IPS-20b (cell line): ENCODE measurements at regions not wholly inside any gene's neighbourhood (a gene's known extent, or its start where the extent isn't known, plus 50 kb on each side); places are given as distances from the start of the nearest gene placed in this dataset.

Source experiments
- H3K27ac ChIP-seq: one replicate; pipeline ENCODE4 v1.5.1; 2013; ENCODE audit warnings: low read length
- H3K27me3 ChIP-seq: 2 replicates; pipeline ENCODE4 v1.6.1; 2013; ENCODE audit warnings: mild to moderate bottlenecking, low read length, inconsistent platforms; ENCODE audit not compliant: insufficient read depth
- H3K36me3 ChIP-seq: 2 replicates; pipeline ENCODE4 v1.6.1; 2013; ENCODE audit warnings: low read depth, mild to moderate bottlenecking, inconsistent platforms, low read length, moderate library complexity; ENCODE audit not compliant: insufficient read depth
- H3K4me1 ChIP-seq: 2 replicates; pipeline ENCODE4 v1.6.1; 2013; ENCODE audit warnings: mild to moderate bottlenecking, control low read depth, inconsistent platforms, low read length, moderate library complexity; ENCODE audit not compliant: insufficient read depth
- H3K4me3 ChIP-seq: 2 replicates; pipeline ENCODE4 v1.5.1; 2013; ENCODE audit warnings: mild to moderate bottlenecking, low read length, inconsistent platforms
- H3K9ac ChIP-seq: 2 replicates; pipeline ENCODE4 v1.6.1; 2013; ENCODE audit warnings: low read depth, mild to moderate bottlenecking, inconsistent platforms, low read length, moderate library complexity
- H3K9me3 ChIP-seq: 2 replicates; pipeline ENCODE4 v1.6.1; 2013; ENCODE audit warnings: mild to moderate bottlenecking, low read depth, low read length, inconsistent platforms; ENCODE audit not compliant: insufficient read depth

DNA sequence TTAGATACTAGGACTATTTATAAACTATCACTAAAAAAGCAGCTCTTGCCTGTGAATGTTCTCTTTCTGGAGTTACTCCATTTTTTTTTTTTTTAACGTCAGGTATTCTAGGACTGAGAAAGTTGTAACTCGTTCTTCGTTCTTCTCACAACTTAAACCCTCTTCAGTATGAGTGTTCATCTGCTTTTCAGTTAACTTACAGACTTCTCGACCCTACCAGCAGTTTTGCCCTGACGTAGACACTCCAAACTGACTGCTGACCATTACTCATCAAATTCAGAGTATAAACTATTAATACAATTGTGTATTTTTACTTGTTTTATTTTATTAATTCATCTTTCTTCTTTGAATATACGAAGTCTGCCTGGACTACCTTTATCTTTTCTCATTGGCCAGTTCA, 353.1 kb downstream of the GPR37 start:
- no peaks in the 10 kb centered on the region for H3K9me3 ChIP-seq
- no peaks in the 10 kb centered on the region for H3K4me1 ChIP-seq
- H3K4me3 ChIP-seq, result no peak overlapping the region
- H3K9ac ChIP-seq, result no peak overlapping the region
- H3K36me3 ChIP-seq, result no peaks in the 10 kb centered on the region
- no peaks in the 10 kb centered on the region for H3K27me3 ChIP-seq
- no peak overlapping the region for H3K27ac ChIP-seq

DNA sequence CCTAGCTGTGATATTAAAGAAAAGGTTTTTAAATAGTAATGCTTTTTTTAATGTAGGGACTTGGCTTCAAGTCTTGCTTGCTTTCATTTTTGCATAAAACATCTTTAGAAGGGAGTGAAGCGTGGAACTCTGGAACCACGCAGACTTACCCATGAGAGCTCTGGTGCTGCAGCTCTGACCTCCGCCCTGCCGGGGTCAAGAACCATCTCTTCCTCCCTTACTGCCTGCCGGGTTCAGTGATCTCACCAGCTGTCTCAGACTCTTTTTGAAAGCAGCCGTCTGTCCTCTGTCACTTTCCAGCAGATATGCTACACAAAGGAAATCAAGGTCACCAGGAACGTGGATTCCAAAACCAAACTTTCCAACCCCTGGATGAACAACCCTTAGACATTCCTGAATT, 353.8 kb downstream of the GPR37 start:
- H3K9ac ChIP-seq, result no peak overlapping the region

DNA sequence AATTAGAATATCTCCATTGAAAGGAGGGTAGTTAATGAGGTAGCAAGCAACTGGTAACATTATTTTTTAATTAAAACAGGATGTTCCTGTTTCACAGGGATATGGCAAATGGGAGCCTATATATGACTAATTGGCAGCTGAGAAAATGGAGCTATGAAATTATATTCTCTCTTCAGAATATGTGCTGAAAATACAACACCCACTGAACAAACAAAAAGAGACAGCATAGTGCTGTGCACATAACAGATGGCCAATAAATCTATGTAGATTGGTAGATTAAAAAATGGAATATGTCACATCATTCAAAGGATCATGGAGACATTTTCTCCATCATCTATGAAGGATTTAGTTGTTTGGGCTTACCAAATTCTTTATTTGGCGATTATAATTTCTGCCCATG, 362.0 kb downstream of the GPR37 start:
- Histone ChIP-seq H3K9ac (no peak overlapping the region), H3K9me3 (no peaks in the 10 kb centered on the region), H3K36me3 (no peaks in the 10 kb centered on the region), H3K4me1 (no peaks in the 10 kb centered on the region), H3K27ac (no peak overlapping the region), H3K4me3 (no peak overlapping the region), H3K27me3 (no peaks in the 10 kb centered on the region)

More for the DNA sequence above, 353.8 kb downstream of the GPR37 start:
- H3K27ac ChIP-seq, result no peak overlapping the region
- H3K4me3 ChIP-seq, result no peak overlapping the region
- no peaks in the 10 kb centered on the region for H3K4me1 ChIP-seq
- H3K36me3 ChIP-seq, result no peaks in the 10 kb centered on the region
- no peaks in the 10 kb centered on the region for H3K27me3 ChIP-seq
- H3K9me3 ChIP-seq, result no peaks in the 10 kb centered on the region

DNA sequence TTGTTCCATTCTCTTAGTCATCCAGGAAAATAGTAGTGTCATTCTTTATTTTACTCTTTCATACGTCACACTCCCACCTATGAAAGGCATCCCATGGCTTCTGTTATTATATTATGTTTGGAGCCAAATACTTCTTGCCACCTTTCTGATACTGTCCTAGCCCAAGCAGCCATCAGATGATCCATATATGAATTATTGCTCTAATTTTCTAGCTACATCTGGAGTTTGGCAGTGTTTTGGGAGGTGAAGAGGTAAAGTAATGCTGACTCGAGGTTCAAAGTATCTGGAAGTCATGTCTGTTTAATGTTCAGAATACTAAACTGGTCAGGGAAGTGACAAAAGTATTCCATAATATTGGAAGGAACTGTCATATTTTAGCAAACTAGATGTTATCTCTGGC, 362.5 kb downstream of the GPR37 start:
- Histone ChIP-seq H3K4me3 (no peak overlapping the region), H3K9ac (no peak overlapping the region)

DNA sequence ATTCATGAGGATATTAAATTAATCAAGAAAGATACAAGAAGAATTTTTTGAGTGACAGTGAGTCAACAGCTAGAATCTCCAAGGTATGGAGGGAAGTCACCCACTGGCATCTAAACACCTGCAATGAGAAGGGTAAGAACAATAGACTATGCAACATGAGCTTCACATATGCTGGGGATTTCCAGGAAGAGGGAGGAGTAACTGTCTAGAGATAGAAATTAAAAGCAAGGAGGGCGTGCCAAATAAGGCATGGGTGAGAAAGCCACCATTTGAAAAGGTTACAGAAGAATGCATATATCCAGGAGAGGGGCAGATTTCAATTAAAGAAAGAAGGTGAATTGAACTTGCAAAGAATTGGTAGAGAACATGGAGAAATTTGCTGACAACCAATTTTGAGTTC, 365.7 kb downstream of the GPR37 start:
- H3K4me3 ChIP-seq, result no peak overlapping the region
- H3K36me3 ChIP-seq, result no peaks in the 10 kb centered on the region
- no peaks in the 10 kb centered on the region for H3K4me1 ChIP-seq
- no peak overlapping the region for H3K9ac ChIP-seq
- H3K27me3 ChIP-seq, result no peaks in the 10 kb centered on the region
- no peak overlapping the region for H3K27ac ChIP-seq
- H3K9me3 ChIP-seq, result no peaks in the 10 kb centered on the region

More for the DNA sequence above, 362.5 kb downstream of the GPR37 start:
- Histone ChIP-seq H3K27me3 (no peaks in the 10 kb centered on the region), H3K36me3 (no peaks in the 10 kb centered on the region), H3K27ac (no peak overlapping the region), H3K9me3 (no peaks in the 10 kb centered on the region), H3K4me1 (no peaks in the 10 kb centered on the region)

DNA sequence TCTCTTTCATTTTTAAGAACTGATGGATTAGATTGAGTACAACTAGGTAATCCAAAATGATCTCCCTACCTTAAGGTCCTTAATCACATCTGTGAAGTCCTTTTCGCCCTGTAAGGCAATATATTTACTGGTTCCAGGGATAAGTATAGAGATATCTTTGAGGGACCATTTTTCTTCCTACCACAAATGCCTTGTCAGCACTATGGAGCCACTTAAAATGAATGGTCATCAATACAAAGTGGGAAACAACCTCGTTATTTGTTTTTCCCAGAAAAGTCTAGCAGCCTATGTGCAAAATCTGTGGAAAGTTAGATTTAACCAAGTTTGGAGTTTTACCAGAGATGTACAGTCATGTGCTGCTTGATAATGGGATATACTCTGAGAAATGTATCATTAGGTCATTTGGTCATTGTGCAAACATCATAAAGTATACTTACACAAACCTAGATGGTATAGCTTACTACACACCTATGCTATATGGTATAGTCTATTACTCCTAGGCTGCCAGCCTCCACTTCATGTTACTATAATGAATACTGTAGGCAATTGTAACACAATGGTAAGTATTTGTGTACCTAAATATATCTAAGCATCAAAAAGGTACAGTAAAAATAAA, 366.2 kb upstream of the TMEM229A start:
- H3K27me3 ChIP-seq, result no peaks in the 10 kb centered on the region
- H3K36me3 ChIP-seq, result no peaks in the 10 kb centered on the region
- H3K9me3 ChIP-seq, result no peaks in the 10 kb centered on the region
- no peaks in the 10 kb centered on the region for H3K4me1 ChIP-seq
- H3K4me3 ChIP-seq, result no peak overlapping the region
- no peak overlapping the region for H3K9ac ChIP-seq
- H3K27ac ChIP-seq, result no peak overlapping the region

DNA sequence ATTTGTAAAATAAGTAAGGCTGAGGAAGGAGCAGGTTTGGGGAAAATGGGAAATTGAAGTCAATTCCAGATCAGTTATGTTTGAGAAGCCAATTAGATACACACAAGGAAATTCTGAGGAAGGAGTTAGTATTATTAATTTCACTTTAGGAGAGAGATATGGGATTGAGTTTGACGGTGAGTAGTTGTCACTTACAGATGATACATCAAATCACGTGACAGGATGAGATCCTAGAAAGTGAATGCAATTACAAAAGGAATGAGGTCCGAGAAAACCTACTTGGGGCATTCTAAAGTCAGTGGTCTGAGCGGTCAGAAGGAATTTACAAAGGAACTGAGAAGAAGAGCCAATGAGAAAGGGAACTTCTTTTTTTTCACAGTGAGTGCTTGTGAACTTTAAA, 364.3 kb upstream of the TMEM229A start:
- no peaks in the 10 kb centered on the region for H3K27me3 ChIP-seq
- H3K9me3 ChIP-seq, result no peaks in the 10 kb centered on the region
- H3K36me3 ChIP-seq, result no peaks in the 10 kb centered on the region
- no peaks in the 10 kb centered on the region for H3K4me1 ChIP-seq
- H3K27ac ChIP-seq, result no peak overlapping the region
- no peak overlapping the region for H3K4me3 ChIP-seq
- H3K9ac ChIP-seq, result no peak overlapping the region

DNA sequence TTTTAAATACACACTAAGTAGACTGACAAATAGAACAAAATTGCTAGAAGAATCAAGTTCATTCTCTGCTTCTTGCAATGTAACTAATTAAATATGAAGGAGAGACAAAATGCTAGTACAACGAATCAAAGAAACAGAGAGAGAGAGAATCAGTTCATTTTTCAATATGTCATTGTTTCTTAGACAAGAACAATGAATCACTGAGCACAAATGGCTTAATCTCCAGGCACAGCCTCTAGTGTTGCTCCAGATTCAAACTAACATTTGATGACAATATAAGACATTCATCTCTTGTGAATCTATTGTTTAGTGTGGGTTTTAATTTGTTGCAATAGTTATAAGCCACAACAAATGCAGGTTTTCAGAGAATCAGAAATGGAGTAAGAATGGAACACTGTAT, 357.4 kb upstream of the TMEM229A start:
- Histone ChIP-seq H3K27me3 (no peaks in the 10 kb centered on the region), H3K4me1 (no peaks in the 10 kb centered on the region), H3K4me3 (no peak overlapping the region), H3K36me3 (no peaks in the 10 kb centered on the region), H3K27ac (no peak overlapping the region), H3K9ac (no peak overlapping the region), H3K9me3 (no peaks in the 10 kb centered on the region)

DNA sequence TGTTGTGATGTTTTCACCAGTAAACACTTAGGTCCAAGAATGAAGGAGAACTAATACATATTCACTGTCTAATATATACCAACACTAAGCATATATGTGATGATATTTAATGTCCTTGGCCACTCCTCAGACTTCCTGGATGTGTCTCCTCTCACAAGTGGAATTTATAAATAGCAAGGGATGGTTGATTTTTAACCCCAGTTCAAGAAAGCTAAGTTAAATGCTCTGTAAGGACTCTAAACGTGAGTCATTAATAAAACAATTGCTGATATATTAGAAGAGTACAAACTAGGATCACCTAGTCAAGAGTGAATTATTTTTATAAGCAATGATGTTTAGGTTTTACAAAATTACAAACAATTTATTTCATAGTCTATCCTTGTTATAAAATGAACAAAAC, 355.9 kb upstream of the TMEM229A start:
- Histone ChIP-seq H3K9ac (no peak overlapping the region), H3K27me3 (no peaks in the 10 kb centered on the region), H3K27ac (no peak overlapping the region), H3K4me1 (no peaks in the 10 kb centered on the region), H3K9me3 (no peaks in the 10 kb centered on the region), H3K4me3 (no peak overlapping the region), H3K36me3 (no peaks in the 10 kb centered on the region)

DNA sequence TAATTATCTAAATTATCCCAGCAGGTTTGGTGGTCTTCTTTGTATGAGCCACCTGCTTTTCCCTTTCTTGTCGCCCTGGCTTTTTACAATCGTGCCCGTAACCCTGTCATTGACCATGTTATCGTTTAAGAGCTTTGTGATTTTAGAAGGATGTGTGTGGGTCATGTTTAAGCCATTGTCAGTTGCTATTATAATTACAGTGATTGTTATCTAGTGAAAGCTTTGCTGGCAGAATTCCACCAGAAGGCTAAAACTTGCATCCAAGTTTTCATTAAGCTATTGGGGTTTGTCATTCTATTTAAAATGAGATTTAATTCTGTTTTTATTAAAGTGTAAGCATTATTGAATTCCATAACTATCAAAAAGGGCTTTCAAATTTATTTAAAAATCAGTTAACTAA, 354.2 kb upstream of the TMEM229A start:
- H3K4me1 ChIP-seq, result no peaks in the 10 kb centered on the region
- H3K27ac ChIP-seq, result no peak overlapping the region
- no peaks in the 10 kb centered on the region for H3K9me3 ChIP-seq
- no peak overlapping the region for H3K4me3 ChIP-seq
- no peaks in the 10 kb centered on the region for H3K27me3 ChIP-seq
- H3K9ac ChIP-seq, result no peak overlapping the region
- no peaks in the 10 kb centered on the region for H3K36me3 ChIP-seq

DNA sequence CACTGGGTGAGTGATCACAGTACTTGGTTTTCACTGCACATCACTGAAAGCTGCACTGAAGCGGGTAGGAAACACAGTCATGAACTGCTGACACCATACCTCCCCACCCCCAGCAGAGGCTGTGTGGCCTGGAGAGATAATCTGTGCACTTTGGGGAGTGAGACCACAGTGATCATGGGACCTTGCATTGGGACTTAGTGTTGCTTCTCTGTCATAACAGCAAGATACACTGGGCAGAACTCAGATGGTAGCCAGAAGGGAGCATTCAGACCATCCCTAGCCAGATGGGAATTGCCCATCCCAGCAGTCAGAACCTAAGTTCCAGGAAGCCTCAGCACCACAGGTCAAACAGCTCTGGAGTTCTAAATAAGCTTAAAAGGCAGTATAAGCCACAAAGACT, 346.4 kb upstream of the TMEM229A start:
- no peaks in the 10 kb centered on the region for H3K36me3 ChIP-seq
- no peaks in the 10 kb centered on the region for H3K4me1 ChIP-seq
- no peak overlapping the region for H3K27ac ChIP-seq
- H3K9ac ChIP-seq, result no peak overlapping the region
- H3K9me3 ChIP-seq, result no peaks in the 10 kb centered on the region
- H3K27me3 ChIP-seq, result no peaks in the 10 kb centered on the region
- no peak overlapping the region for H3K4me3 ChIP-seq

DNA sequence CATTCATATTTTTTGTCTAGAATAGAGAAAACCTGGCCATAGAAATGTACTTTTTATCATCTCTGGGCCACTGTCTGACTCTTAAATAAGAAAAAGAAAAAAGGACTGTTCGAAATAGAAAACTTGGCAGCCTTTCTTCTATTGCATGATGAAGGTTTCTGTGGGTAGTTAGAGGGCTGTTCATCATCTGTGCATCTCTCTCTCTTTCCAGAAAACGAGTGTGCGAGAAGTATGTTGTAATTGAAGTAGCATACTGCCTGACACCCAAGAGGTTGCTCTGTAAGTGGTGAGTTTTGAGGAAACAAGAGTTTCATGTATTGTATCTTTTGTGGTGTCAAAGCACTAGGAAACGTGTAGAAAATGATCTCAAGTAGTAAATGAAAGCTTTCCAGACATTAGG, 343.2 kb upstream of the TMEM229A start:
- Histone ChIP-seq H3K27ac (no peak overlapping the region), H3K4me3 (no peak overlapping the region), H3K36me3 (no peaks in the 10 kb centered on the region), H3K4me1 (no peaks in the 10 kb centered on the region), H3K9ac (no peak overlapping the region), H3K27me3 (no peaks in the 10 kb centered on the region), H3K9me3 (no peaks in the 10 kb centered on the region)

DNA sequence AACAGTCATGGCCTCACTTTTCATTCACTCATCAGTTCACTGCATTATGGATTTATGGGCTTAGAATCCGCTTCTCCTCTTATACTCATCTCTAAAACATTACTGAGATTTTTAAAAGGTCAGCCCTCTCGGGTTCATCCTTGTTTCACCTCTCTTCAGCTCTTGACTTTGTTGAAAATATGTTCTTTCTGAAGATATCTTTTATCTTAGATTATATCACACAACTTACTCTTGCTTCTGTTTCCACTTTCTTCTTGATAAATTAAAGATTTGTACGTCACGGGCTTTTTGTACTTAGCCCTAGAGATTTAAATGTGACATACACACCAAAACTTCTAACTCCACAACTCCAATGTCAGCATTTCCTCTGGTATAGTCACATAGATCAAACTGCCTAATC, 342.5 kb upstream of the TMEM229A start:
- Histone ChIP-seq H3K27ac (no peak overlapping the region), H3K4me3 (no peak overlapping the region), H3K27me3 (no peaks in the 10 kb centered on the region), H3K9ac (no peak overlapping the region), H3K4me1 (no peaks in the 10 kb centered on the region), H3K9me3 (no peaks in the 10 kb centered on the region), H3K36me3 (no peaks in the 10 kb centered on the region)
